B cell (primary cell): ENCODE measurements at regions not wholly inside any gene's neighbourhood (a gene's known extent, or its start where the extent isn't known, plus 50 kb on each side); places are given as distances from the start of the nearest gene placed in this dataset.

Source experiments
- ATAC-seq: fragments of 200-7000 bp; cut with Tn5 transposase; one replicate; pipeline ENCODE4 v1.10.0; 2021; ENCODE audit warnings: low read depth, mild to moderate bottlenecking, moderate number of reproducible peaks, moderate library complexity
- CTCF ChIA-PET: fragments of 350-600 bp; sonication (Branson Sonifier 250); formaldehyde crosslinking; loops from one replicate; lab custom pipeline; 2021; ENCODE audit warnings: antibody characterized with exemption, inconsistent platforms; lab: Charles Lee
- POLR2A ChIA-PET: fragments of 350-600 bp; sonication (Branson Sonifier 250); formaldehyde crosslinking; loops from one replicate; lab custom pipeline; 2021; ENCODE audit warnings: antibody characterized with exemption; lab: Charles Lee
- DNase-seq: peaks from one replicate; pipeline ENCODE4 v3.0.0; 2013
- H2AFZ ChIP-seq: 2 replicates; pipeline ENCODE4 v1.6.1; 2012; ENCODE audit warnings: mild to moderate bottlenecking, low read depth, low read length; ENCODE audit not compliant: insufficient read depth, poor library complexity, severe bottlenecking
- H3K27ac ChIP-seq, 2 donors: 1 replicate in 1 of 2; 2 replicates in 1 of 2; pipeline ENCODE4 v1.5.1; 2012 to 2013; ENCODE audit warnings: low read length in 2 of 2, mild to moderate bottlenecking in 2 of 2, moderate library complexity in 1 of 2
- H3K27me3 ChIP-seq, 4 experiments: fragments of 200-600 bp in 1 of 4; sonication (generic) in 1 of 4; replicated peaks in 1 of 4; 1 replicate in 2 of 4; 2 replicates in 2 of 4; pipeline versions ENCODE4 v1.6.1 to v1.7.0; 2013 to 2016; ENCODE audit warnings: low read length in 3 of 4, mild to moderate bottlenecking in 2 of 4, mixed read lengths in 1 of 4, moderate library complexity in 1 of 4; ENCODE audit not compliant: insufficient read depth in 4 of 4, control insufficient read depth in 3 of 4; ENCODE audit errors: control extremely low read depth in 1 of 4
- H3K36me3 ChIP-seq, 2 experiments: replicated peaks in 1 of 2; 1 replicate in 1 of 2; 2 replicates in 1 of 2; pipeline versions ENCODE4 v1.6.1 to v1.7.1; 2013; ENCODE audit warnings: low read length in 1 of 2; ENCODE audit not compliant: insufficient read depth in 2 of 2, control insufficient read depth in 1 of 2; ENCODE audit errors: control extremely low read depth in 1 of 2, extremely low read depth in 1 of 2
- H3K4me1 ChIP-seq, 2 donors: fragments of 200-600 bp in 1 of 2; sonication (generic) in 1 of 2; 1 replicate in 1 of 2; 2 replicates in 1 of 2; pipeline versions ENCODE4 v1.5.1 to v1.6.1; 2013 to 2017; ENCODE audit warnings: low read length in 2 of 2; ENCODE audit not compliant: control insufficient read depth in 2 of 2, insufficient read depth in 2 of 2
- H3K4me2 ChIP-seq: replicated peaks from 2 replicates; pipeline ENCODE3; 2012; ENCODE audit warnings: mild to moderate bottlenecking, low read depth, low read length; ENCODE audit not compliant: poor library complexity, severe bottlenecking
- H3K4me3 ChIP-seq, 5 experiments: fragments of 200-600 bp in 1 of 5; sonication (generic) in 1 of 5; 1 replicate in 3 of 5; 2 replicates in 2 of 5; pipeline versions ENCODE4 v1.5.1 to v1.7.0; 2011 to 2016; ENCODE audit warnings: low read length in 4 of 5, mild to moderate bottlenecking in 4 of 5, low read depth in 2 of 5, control low read depth in 1 of 5, moderate library complexity in 1 of 5; ENCODE audit not compliant: insufficient read depth in 1 of 5; ENCODE audit errors: control extremely low read depth in 1 of 5, extremely low read depth in 1 of 5
- H3K79me2 ChIP-seq: fragments of 200-600 bp; sonication (generic); one replicate; pipeline ENCODE4 v1.6.0; 2016; ENCODE audit warnings: low read length; ENCODE audit not compliant: control insufficient read depth, insufficient read depth
- H3K9ac ChIP-seq: fragments of 200-600 bp; sonication (generic); 2 replicates; pipeline ENCODE4 v1.6.1; 2017; ENCODE audit warnings: mild to moderate bottlenecking, low read length, moderate library complexity
- H3K9me3 ChIP-seq, 3 donors: one replicate each; pipeline versions ENCODE4 v1.6.1 to v1.7.1; 2013; ENCODE audit warnings: low read length in 2 of 3; ENCODE audit not compliant: control insufficient read depth in 2 of 3, insufficient read depth in 1 of 3; ENCODE audit errors: control extremely low read depth in 1 of 3
- H4K20me1 ChIP-seq: 2 replicates; pipeline ENCODE4 v1.6.0; 2012; ENCODE audit warnings: mild to moderate bottlenecking, low read length; ENCODE audit not compliant: insufficient read depth, control insufficient read depth, poor library complexity, severe bottlenecking
- H3K27ac Mint-ChIP-seq: one replicate; pipeline ENCODE4 v1.8.0; 2021; ENCODE audit warnings: mixed read lengths
- H3K27me3 Mint-ChIP-seq: one replicate; pipeline ENCODE4 v1.8.0; 2021; ENCODE audit warnings: mixed read lengths
- H3K4me1 Mint-ChIP-seq: one replicate; pipeline ENCODE4 v1.8.0; 2021; ENCODE audit warnings: mixed read lengths
- H3K4me3 Mint-ChIP-seq: one replicate; pipeline ENCODE4 v1.8.0; 2021; ENCODE audit warnings: mixed read lengths
- H3K9me3 Mint-ChIP-seq: one replicate; pipeline ENCODE4 v1.8.0; 2022; ENCODE audit warnings: mixed read lengths; ENCODE audit not compliant: insufficient read depth
- EZH2 ChIP-seq: IDR thresholded peaks from 2 replicates; pipeline ENCODE4 v1.6.1; 2012; ENCODE audit warnings: borderline replicate concordance, low read depth, mild to moderate bottlenecking, moderate library complexity, low read length; ENCODE audit not compliant: insufficient read depth, poor library complexity, severe bottlenecking
- WGBS: methylation state at CpG from one replicate; pipeline ENCODE4 v1.1.5; 2013; ENCODE audit warnings: missing lambda C conversion rate; ENCODE audit not compliant: insufficient coverage; 5-methylcytosine and 5-hydroxymethylcytosine counted together
- intact Hi-C: fragments of 100-400 bp; cut with micrococcal nuclease; formaldehyde crosslinking; loops from one replicate; pipeline ENCODE4 v1.10.0; 2022
- TF ChIP-seq, protein P1 (sequence below): fragments of 200-600 bp; IDR thresholded peaks from one replicate; pipeline ENCODE4 v1.8.0; 2022; ENCODE audit warnings: antibody characterized with exemption, mild to moderate bottlenecking

- H3K79me2 ChIP-seq = no peaks in the 10 kb centered on the region
- no peaks in the 10 kb centered on the region for H3K9me3 ChIP-seq
- no peaks in the 10 kb centered on the region for H3K4me1 Mint-ChIP-seq
- no peaks in the 10 kb centered on the region for H3K27me3 ChIP-seq
- H3K36me3 ChIP-seq = no peaks in the 10 kb centered on the region
- CTCF ChIA-PET = no interaction called here
- no peak overlapping the region for H3K4me3 Mint-ChIP-seq
- POLR2A ChIA-PET = no interaction called here
- DNase-seq = no peak
- H3K27ac ChIP-seq = no peak overlapping the region
- no peak overlapping the region for H3K9ac ChIP-seq
- H2AFZ ChIP-seq = no peak overlapping the region
- intact Hi-C loops = no loop called here
- H3K27me3 Mint-ChIP-seq = no peaks in the 10 kb centered on the region
- H3K4me3 ChIP-seq = no peak overlapping the region
- H3K9me3 Mint-ChIP-seq = no peaks in the 10 kb centered on the region
- ATAC-seq = no peak
- no peak overlapping the region for H3K27ac Mint-ChIP-seq
- H4K20me1 ChIP-seq = no peaks in the 10 kb centered on the region
- 95% methylated on average over 8 of the region's 13 CpGs for WGBS
- H3K4me2 ChIP-seq = no peak overlapping the region
- TF ChIP-seq, protein P1, sequence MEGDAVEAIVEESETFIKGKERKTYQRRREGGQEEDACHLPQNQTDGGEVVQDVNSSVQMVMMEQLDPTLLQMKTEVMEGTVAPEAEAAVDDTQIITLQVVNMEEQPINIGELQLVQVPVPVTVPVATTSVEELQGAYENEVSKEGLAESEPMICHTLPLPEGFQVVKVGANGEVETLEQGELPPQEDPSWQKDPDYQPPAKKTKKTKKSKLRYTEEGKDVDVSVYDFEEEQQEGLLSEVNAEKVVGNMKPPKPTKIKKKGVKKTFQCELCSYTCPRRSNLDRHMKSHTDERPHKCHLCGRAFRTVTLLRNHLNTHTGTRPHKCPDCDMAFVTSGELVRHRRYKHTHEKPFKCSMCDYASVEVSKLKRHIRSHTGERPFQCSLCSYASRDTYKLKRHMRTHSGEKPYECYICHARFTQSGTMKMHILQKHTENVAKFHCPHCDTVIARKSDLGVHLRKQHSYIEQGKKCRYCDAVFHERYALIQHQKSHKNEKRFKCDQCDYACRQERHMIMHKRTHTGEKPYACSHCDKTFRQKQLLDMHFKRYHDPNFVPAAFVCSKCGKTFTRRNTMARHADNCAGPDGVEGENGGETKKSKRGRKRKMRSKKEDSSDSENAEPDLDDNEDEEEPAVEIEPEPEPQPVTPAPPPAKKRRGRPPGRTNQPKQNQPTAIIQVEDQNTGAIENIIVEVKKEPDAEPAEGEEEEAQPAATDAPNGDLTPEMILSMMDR = no peak
- no peak for TF ChIP-seq EZH2
- no peaks in the 10 kb centered on the region for H3K4me1 ChIP-seq
Measured at GRCh38 chrY:12490558-12491209, 210.3 kb upstream of the USP9Y start.

- Histone ChIP-seq H3K4me1 (no peaks in the 10 kb centered on the region), H4K20me1 (no peaks in the 10 kb centered on the region), H3K27ac (no peak overlapping the region), H3K9ac (no peak overlapping the region), H2AFZ (no peak overlapping the region), H3K79me2 (no peaks in the 10 kb centered on the region), H3K27me3 (no peaks in the 10 kb centered on the region), H3K4me2 (no peak overlapping the region), H3K9me3 (no peaks in the 10 kb centered on the region), H3K4me3 (no peak overlapping the region), H3K36me3 (no peaks in the 10 kb centered on the region)
- Mint-ChIP-seq H3K27ac (no peak overlapping the region), H3K9me3 (no peaks in the 10 kb centered on the region), H3K4me1 (no peaks in the 10 kb centered on the region), H3K27me3 (no peaks in the 10 kb centered on the region), H3K4me3 (no peak overlapping the region)
- DNase-seq = no peak
- POLR2A ChIA-PET = no interaction called here
- no CpG with 5 or more reads among the region's 1 CpG for WGBS
- intact Hi-C loops = no loop called here
- ATAC-seq = no peak
- CTCF ChIA-PET = no interaction called here
- TF ChIP-seq, protein P1 = no peak
- TF ChIP-seq EZH2 = no peak
Measured at GRCh38 chrY:12492218-12492617, 208.8 kb upstream of the USP9Y start.
